ENCODE measurements at regions not wholly inside any gene's neighbourhood (a gene's known extent, or its start where the extent isn't known, plus 50 kb on each side); places are given as distances from the start of the nearest gene placed in this dataset.

DNA sequence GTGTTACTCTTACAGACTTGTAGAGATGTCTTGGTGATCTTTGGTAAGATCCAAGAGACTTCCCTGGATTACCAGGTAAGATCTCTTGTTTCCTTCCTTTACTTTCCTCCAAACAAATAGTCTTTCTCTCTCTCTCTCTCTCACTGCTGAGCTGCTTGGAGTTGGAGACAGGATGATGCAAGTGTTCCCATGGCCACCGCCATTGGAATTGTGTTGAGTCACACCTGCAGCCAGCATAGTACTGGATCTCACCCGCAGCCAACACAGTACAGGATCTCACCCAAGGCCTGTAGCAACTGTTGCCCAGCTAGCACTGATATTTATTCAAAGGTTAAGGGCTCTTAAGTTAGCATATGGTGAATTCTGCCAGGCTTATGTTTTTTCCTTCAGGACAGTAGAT is 1080.9 kb downstream of the FAT4 start:
- H3K36me3 ChIP-seq: no peaks in the 10 kb centered on the region
- intact Hi-C loops (cut with DNase I; ENCODE audit: low total_unique reads): no loop called here

DNA sequence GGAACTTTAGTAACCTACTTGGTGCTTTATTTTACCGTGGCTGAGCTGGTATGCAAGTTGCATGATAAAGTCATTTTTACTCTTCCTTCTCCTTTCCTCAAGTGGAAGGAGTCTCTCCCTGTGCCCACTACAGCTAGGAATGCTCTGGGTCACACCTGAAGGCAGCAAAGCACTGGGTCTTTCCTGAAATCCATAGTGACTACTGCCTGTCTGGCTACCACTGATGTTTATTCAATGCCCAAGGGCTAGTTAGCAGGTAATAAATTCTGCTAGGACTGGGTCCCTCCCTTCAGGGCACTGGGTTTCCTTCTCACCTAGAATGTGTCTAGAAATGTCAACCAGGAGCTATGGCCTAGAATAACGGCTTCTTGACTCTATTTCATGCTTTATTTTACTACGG is 1081.4 kb downstream of the FAT4 start:
- H3K27ac ChIP-seq: no peak overlapping the region
- WGBS, 5 donors: 84 to 94% (median 86%) methylated on average over 3 of the region's 3 CpGs
- no peaks in the 10 kb centered on the region for H3K27me3 ChIP-seq (replicated peaks in 1 of 7)
- no peaks in the 10 kb centered on the region for H3K4me1 ChIP-seq
- H3K4me3 ChIP-seq: no peak overlapping the region
- no peaks in the 10 kb centered on the region for H3K36me3 ChIP-seq
- no peak for TF ChIP-seq POLR2A (IDR thresholded peaks at IDR 0.05)
- TF ChIP-seq, protein P1, sequence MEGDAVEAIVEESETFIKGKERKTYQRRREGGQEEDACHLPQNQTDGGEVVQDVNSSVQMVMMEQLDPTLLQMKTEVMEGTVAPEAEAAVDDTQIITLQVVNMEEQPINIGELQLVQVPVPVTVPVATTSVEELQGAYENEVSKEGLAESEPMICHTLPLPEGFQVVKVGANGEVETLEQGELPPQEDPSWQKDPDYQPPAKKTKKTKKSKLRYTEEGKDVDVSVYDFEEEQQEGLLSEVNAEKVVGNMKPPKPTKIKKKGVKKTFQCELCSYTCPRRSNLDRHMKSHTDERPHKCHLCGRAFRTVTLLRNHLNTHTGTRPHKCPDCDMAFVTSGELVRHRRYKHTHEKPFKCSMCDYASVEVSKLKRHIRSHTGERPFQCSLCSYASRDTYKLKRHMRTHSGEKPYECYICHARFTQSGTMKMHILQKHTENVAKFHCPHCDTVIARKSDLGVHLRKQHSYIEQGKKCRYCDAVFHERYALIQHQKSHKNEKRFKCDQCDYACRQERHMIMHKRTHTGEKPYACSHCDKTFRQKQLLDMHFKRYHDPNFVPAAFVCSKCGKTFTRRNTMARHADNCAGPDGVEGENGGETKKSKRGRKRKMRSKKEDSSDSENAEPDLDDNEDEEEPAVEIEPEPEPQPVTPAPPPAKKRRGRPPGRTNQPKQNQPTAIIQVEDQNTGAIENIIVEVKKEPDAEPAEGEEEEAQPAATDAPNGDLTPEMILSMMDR (IDR thresholded peaks at IDR 0.05 in 8 of 11, conservative IDR thresholded peaks at IDR 0.05 in 3 of 11): no peak
- no peak for TF ChIP-seq POLR2AphosphoS5 (IDR thresholded peaks at IDR 0.05)
- H3K9me3 ChIP-seq: peaks cover 0 to 5% (median 0%) of the 10 kb centered on the region in 8 donors
- no peak for DNase-seq
- intact Hi-C loops (cut with DNase I; ENCODE audit: low total_unique reads): no loop called here

More for the DNA sequence above, 1080.9 kb downstream of the FAT4 start:
- WGBS, 5 donors: 83 to 98% (median 90%) methylated on average over 2 of the region's 2 CpGs
- DNase-seq: no peak
- no peak for TF ChIP-seq POLR2A (IDR thresholded peaks at IDR 0.05)
- TF ChIP-seq, protein P1 (IDR thresholded peaks at IDR 0.05 in 8 of 11, conservative IDR thresholded peaks at IDR 0.05 in 3 of 11): no peak
- TF ChIP-seq POLR2AphosphoS5 (IDR thresholded peaks at IDR 0.05): no peak
- H3K27ac ChIP-seq: no peak overlapping the region
- H3K9me3 ChIP-seq: peaks cover 0 to 5% (median 0%) of the 10 kb centered on the region in 8 donors
- H3K4me1 ChIP-seq: no peaks in the 10 kb centered on the region
- H3K4me3 ChIP-seq: no peak overlapping the region
- H3K27me3 ChIP-seq (replicated peaks in 1 of 7): no peaks in the 10 kb centered on the region

DNA sequence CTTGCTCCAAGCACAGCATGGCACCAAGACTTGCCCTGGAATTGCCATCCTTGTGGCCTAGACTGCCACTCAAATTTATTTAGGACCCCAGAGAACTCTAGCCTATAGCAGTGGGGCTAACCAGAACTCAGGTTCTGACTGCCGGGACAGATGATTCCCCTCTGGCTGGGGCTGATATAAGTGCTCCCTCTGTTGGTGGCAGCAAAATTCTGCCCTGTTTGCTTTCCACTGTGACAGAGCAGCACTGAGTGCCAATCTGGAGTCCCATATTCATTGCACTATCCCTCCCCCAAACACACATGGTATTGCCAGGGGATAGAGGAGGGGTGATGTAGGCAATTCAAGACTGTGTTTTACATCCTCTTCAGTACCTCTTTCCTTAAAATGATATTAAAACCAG is 1081.9 kb downstream of the FAT4 start:
- Histone ChIP-seq H3K4me1 (no peaks in the 10 kb centered on the region), H3K27me3 (replicated peaks in 1 of 7) (no peaks in the 10 kb centered on the region), H3K4me3 (no peak overlapping the region), H3K9me3 (peaks cover 0 to 5% (median 0%) of the 10 kb centered on the region in 8 donors), H3K27ac (no peak overlapping the region), H3K36me3 (no peaks in the 10 kb centered on the region)
- 83 to 100% (median 100%) methylated on average over 1 of the region's 1 CpG for WGBS, 5 donors
- DNase-seq: peak; percentile 19
- TF ChIP-seq POLR2A (IDR thresholded peaks at IDR 0.05) (no peak), POLR2AphosphoS5 (IDR thresholded peaks at IDR 0.05) (no peak)
- TF ChIP-seq, protein P1 (IDR thresholded peaks at IDR 0.05 in 8 of 11, conservative IDR thresholded peaks at IDR 0.05 in 3 of 11): no peak
- intact Hi-C loops (cut with DNase I; ENCODE audit: low total_unique reads): no loop called here

DNA sequence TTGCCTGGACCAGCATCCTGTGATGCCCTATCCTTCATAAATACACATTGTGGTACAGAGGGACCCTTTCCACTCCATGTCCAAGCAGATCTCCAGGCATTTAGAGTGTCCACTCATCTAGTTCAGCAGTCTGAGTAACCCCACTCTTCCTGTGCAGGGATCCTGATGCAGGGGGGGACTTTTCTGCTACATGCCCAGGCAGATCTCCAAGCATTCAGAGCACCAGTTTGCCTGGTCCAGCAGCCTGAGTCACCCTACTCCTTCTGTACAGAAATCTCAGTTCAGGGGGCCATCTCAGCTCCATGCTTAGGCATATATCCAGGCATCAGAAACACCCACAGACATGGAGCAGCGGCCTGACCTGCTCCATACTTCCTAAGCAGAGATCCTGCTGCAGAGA is 1089.8 kb downstream of the FAT4 start:
- intact Hi-C loops (cut with DNase I; ENCODE audit: low total_unique reads): no loop called here
- peaks cover 0 to 7% (median 0%) of the 10 kb centered on the region in 8 donors for H3K9me3 ChIP-seq
- TF ChIP-seq POLR2A (IDR thresholded peaks at IDR 0.05): no peak
- no peaks in the 10 kb centered on the region for H3K4me1 ChIP-seq
- no peaks in the 10 kb centered on the region for H3K36me3 ChIP-seq
- 58 to 80% (median 75%) methylated on average over 1 of the region's 1 CpG for WGBS, 5 donors
- no peak overlapping the region for H3K27ac ChIP-seq
- H3K27me3 ChIP-seq (replicated peaks in 1 of 7): no peaks in the 10 kb centered on the region
- H3K4me3 ChIP-seq: no peak overlapping the region
- DNase-seq: no peak

Measured in spleen (tissue), 11 donors.